Aorta (tissue), 5 donors: ENCODE measurements at regions not wholly inside any gene's neighbourhood (a gene's known extent, or its start where the extent isn't known, plus 50 kb on each side); places are given as distances from the start of the nearest gene placed in this dataset.

Source experiments
- ATAC-seq: fragments of 200-7000 bp; cut with Tn5 transposase; one replicate; pipeline ENCODE4 v1.9.1; 2022; ENCODE audit warnings: moderate library complexity; ENCODE audit not compliant: low FRiP score
- DNase-seq, 2 donors: peaks; one replicate each; pipeline ENCODE4 v3.0.0-alpha.2; 2020
- H3K27ac ChIP-seq, 2 donors: one replicate each; pipeline ENCODE4 v1.5.1; 2013; ENCODE audit warnings: low read length in 2 of 2, mild to moderate bottlenecking in 2 of 2, moderate library complexity in 2 of 2, control low read depth in 1 of 2, inconsistent platforms in 1 of 2, low read depth in 1 of 2
- H3K27me3 ChIP-seq, 2 donors: one replicate each; pipeline ENCODE4 v1.6.1; 2013; ENCODE audit warnings: control low read depth in 1 of 2, low read length in 1 of 2, mild to moderate bottlenecking in 1 of 2, moderate library complexity in 1 of 2; ENCODE audit not compliant: insufficient read depth in 2 of 2, control insufficient read depth in 1 of 2
- H3K36me3 ChIP-seq, 2 donors: one replicate each; pipeline ENCODE4 v1.6.1; 2013; ENCODE audit warnings: control low read depth in 1 of 2, low read length in 1 of 2, mild to moderate bottlenecking in 1 of 2; ENCODE audit not compliant: insufficient read depth in 2 of 2, control insufficient read depth in 1 of 2
- H3K4me1 ChIP-seq, 2 donors: one replicate each; pipeline ENCODE4 v1.6.1; 2013; ENCODE audit warnings: low read length in 2 of 2, control low read depth in 1 of 2, mild to moderate bottlenecking in 1 of 2, moderate library complexity in 1 of 2; ENCODE audit not compliant: insufficient read depth in 2 of 2, control insufficient read depth in 1 of 2
- H3K4me3 ChIP-seq, 2 donors: one replicate each; pipeline ENCODE4 v1.5.1; 2013; ENCODE audit warnings: low read length in 2 of 2, control low read depth in 1 of 2, mild to moderate bottlenecking in 1 of 2
- H3K9me3 ChIP-seq: one replicate; pipeline ENCODE4 v1.6.1; 2013; ENCODE audit warnings: mild to moderate bottlenecking, low read length; ENCODE audit not compliant: control insufficient read depth
- WGBS, 2 donors: extraction: QIAGEN DNeasy Blood & Tissue Kit; methylation state at CpG; one replicate each; pipeline ENCODE4 v1.1.7; 2013; 5-methylcytosine and 5-hydroxymethylcytosine counted together
- intact Hi-C, 2 donors: fragments of 100-400 bp; cut with DNase I; formaldehyde crosslinking; loops; one replicate each; pipeline versions ENCODE4 v1.14.2 to v1.15.0; 2022
- donor health status: healthy with polysubstance abuse.
- donor health status: Bipolar disorder and iron deficiency.
- donor health status: DM: no; HTN: no; CAD: no.
- donor health status: DM: no; HTN: no; CAD: no.
- donor health status: DM: yes; HTN: yes; CAD: no.

DNA sequence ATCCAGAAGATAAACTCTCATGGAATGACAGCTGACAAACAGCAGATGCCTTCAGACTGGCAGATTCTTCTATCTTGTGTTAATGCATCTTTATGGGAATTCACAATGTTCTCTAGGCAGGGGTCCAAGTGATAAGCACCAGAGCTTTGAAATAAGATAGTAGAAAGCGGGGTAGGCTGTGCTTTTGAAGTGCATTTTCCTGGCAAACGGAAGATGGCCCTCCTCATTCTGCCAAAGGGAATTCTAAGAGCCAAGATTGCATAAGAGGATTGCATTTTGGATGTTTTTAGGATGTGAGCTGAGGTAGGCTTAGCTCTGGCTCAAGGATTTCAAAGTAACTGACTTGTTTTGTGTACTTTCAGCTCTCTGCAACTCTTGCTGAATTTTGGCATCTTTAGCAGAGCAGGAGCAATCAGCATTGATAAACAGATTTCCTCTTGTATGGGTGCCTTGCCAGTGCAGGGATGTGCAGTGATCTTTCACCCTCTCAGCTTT lies 298.5 kb upstream of the KLF6 start:
- H3K27ac ChIP-seq: peak overlapping the region in 1 of 2 donors; percentile 62
- peak; percentile 59 for ATAC-seq
- H3K36me3 ChIP-seq: no peaks in the 10 kb centered on the region
- no peaks in the 10 kb centered on the region for H3K27me3 ChIP-seq
- no peaks in the 10 kb centered on the region for H3K9me3 ChIP-seq
- WGBS, 2 donors: 3 to 14% methylated on average over 2 of the region's 2 CpGs
- peaks cover 4 to 10% of the 10 kb centered on the region in 2 donors for H3K4me1 ChIP-seq
- intact Hi-C loops: loop anchor here in 1 of 2 donors (10.0 kb wide), 1 partner anchor 571 kb away; no protein-coding TSS in a partner anchor
- DNase-seq: no peak
- no peak overlapping the region for H3K4me3 ChIP-seq

DNA sequence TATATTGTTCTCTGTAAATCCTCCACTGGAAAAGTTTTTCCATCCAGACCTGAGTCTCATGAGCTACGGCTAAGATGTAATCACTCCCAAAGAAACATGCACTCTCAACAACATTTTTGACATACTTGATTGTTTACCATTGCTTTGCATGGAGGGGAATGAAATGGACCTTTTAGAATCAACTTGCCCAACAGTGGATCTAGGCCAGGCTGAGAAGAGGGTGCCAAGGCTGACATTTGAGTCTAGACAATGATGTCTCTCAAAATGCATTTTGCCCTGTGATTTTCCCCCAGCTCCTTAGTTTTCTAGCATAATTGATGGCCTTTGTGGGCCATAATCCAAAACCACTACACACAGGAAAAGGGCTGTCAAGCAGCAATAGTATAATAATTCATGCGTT lies 297.9 kb upstream of the KLF6 start:
- no peak for DNase-seq
- no peaks in the 10 kb centered on the region for H3K36me3 ChIP-seq
- H3K27ac ChIP-seq: peak overlapping the region in 1 of 2 donors; percentile 14
- WGBS, 2 donors: 5 to 14% methylated on average over 2 of the region's 2 CpGs
- H3K9me3 ChIP-seq: no peaks in the 10 kb centered on the region
- intact Hi-C loops: loop anchor here in 1 of 2 donors (10.0 kb wide), 1 partner anchor 572 kb away; no protein-coding TSS in a partner anchor
- H3K4me3 ChIP-seq: no peak overlapping the region
- no peaks in the 10 kb centered on the region for H3K27me3 ChIP-seq
- peak; percentile 3 for ATAC-seq
- H3K4me1 ChIP-seq: peaks cover 4 to 10% of the 10 kb centered on the region in 2 donors

DNA sequence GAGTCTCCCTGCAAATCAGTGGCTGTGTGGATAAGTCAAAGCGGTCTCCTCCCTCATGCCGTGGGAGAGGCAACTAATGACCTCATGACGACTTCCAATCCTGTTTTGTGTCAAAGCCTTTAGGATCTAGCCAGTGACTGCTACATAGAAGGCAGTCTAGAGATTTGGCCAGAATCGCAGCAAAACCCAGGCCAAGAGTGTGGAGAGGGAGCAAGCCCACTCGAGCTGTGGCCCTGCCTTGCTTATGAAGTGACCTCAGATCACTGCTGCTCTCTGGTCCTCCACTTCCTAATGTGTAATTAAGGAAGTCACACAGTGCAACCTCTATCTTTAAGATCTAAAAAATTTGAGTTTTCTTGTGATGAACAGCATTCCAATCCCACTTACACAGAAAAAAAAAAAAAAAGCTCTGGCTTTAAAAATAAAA lies 296.7 kb upstream of the KLF6 start:
- peaks cover 4 to 10% of the 10 kb centered on the region in 2 donors for H3K4me1 ChIP-seq
- peak overlapping the region in 1 of 2 donors; percentile 13 for H3K27ac ChIP-seq
- 5 to 13% methylated on average over 5 of the region's 5 CpGs for WGBS, 2 donors
- no peak overlapping the region for H3K4me3 ChIP-seq
- no peaks in the 10 kb centered on the region for H3K9me3 ChIP-seq
- peak; percentile 49 for ATAC-seq
- H3K27me3 ChIP-seq: no peaks in the 10 kb centered on the region
- intact Hi-C loops: loop anchor here in 1 of 2 donors (10.0 kb wide), 1 partner anchor 573 kb away; no protein-coding TSS in a partner anchor
- peak in 1 of 2 donors; percentile 64 for DNase-seq
- no peaks in the 10 kb centered on the region for H3K36me3 ChIP-seq

DNA sequence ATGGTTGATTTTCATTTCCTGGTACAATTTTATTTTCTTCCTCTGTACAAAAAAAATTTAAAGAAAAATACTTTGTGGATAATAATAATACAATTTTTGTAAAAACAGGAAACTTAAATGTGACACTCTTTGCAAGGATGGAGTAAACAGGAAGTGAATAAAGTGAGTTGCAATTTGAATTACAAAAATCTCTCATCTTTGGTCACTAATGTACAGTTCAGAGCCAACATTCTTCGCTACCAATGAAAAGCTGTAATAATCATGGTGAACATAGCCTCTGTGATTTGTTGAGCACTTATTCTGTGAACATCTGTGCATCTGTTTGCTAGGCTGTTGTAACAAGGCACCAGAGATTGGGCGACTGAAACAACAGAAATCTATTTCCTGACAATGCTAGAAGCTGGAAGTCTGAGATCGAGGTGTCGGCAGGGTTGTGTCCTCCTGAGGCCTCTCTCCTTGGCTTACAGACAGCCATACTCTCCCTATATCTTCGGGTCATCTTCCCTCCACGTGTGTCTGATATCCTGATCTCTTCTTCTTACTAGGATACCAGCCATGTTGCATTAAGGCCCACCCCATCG lies 295.3 kb upstream of the KLF6 start:
- no peak overlapping the region for H3K4me3 ChIP-seq
- no peaks in the 10 kb centered on the region for H3K36me3 ChIP-seq
- no peaks in the 10 kb centered on the region for H3K9me3 ChIP-seq
- H3K4me1 ChIP-seq: peaks cover 4 to 10% of the 10 kb centered on the region in 2 donors
- no peaks in the 10 kb centered on the region for H3K27me3 ChIP-seq
- DNase-seq (no peak), ATAC-seq (no peak)
- WGBS, 2 donors: 94 to 96% methylated on average over 7 of the region's 7 CpGs
- H3K27ac ChIP-seq: no peak overlapping the region
- intact Hi-C loops: loop anchor here in 1 of 2 donors (10.0 kb wide), 1 partner anchor 574 kb away; no protein-coding TSS in a partner anchor

DNA sequence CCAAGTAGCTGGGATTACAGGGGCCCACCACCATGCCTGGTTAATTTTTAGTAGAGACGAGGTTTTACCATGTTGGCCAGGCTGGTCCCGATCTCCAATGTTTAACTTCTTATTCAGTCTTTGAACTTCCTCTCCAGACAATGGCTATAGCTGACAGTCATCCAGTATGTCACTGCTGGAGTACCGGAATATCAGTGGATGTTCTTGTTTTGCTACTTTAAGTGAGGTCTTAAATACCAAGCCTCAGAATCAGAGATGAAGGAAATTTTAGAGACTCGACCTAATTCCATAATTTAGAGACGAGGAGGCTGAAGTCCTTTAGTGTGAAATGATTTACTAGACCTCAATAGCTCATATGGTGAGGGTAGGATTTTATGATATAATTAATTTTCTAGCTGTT lies 294.8 kb upstream of the KLF6 start:
- no peak for DNase-seq
- no peak for ATAC-seq
- peaks cover 4 to 11% of the 10 kb centered on the region in 2 donors for H3K4me1 ChIP-seq
- no peak overlapping the region for H3K4me3 ChIP-seq
- no peaks in the 10 kb centered on the region for H3K27me3 ChIP-seq
- intact Hi-C loops: loop anchor here in 1 of 2 donors (10.0 kb wide), 1 partner anchor 575 kb away; no protein-coding TSS in a partner anchor
- H3K9me3 ChIP-seq: no peaks in the 10 kb centered on the region
- H3K27ac ChIP-seq: no peak overlapping the region
- no peaks in the 10 kb centered on the region for H3K36me3 ChIP-seq
- WGBS, 2 donors: 85 to 98% methylated on average over 5 of the region's 5 CpGs

DNA sequence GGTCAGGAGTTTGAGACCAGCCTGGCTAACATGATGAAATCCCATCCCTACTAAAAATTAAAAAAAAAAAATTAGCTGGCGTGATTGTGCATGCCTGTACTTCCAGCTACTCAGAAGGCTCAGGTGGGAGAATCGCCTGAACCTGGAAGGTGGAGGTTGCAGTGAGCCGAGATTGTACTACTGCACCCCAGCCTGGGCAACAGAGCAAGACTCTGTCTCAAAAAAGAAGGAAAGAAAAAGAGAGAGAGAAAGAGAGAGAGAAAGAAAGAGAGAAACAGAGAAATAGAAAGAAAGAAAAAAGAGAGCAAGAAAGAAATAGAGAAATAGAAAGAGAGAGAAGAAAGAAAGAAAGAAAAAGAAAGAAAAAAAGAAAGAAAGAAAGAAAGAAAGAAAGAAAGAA lies 292.8 kb upstream of the KLF6 start:
- intact Hi-C loops: no loop called here
- no peak for DNase-seq
- Histone ChIP-seq H3K4me1 (peaks cover 7 to 8% of the 10 kb centered on the region in 2 donors), H3K27ac (no peak overlapping the region), H3K4me3 (no peak overlapping the region), H3K36me3 (no peaks in the 10 kb centered on the region), H3K9me3 (no peaks in the 10 kb centered on the region), H3K27me3 (no peaks in the 10 kb centered on the region)
- ATAC-seq: no peak
- 89 to 96% methylated on average over 3 of the region's 3 CpGs for WGBS, 2 donors

DNA sequence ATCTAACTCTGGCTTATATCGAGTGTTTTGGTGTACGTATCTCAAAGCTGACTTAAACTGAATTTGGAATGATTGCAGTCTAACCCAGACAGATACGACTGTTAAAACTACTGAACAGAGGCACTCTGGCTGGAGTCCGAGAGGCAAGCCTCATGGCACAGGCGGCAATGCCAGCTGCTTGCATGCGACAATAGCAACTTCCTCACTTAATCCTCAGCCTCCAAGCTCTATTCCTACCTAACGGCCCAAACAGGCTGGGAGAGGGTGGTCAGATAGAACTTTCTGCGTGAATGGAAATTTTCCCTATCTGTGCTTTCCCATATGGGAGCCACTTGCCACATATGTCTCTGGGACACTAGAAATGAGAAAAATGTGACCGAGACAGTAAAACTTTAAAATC lies 292.0 kb upstream of the KLF6 start:
- whole genome bisulfite sequencing, 2 donors: 81 to 84% methylated on average over 9 of the region's 9 CpGs
- H3K9me3 ChIP-seq: no peaks in the 10 kb centered on the region
- intact Hi-C loops: no loop called here
- H3K4me1 ChIP-seq: peaks cover 4 to 8% of the 10 kb centered on the region in 2 donors
- H3K27me3 ChIP-seq: no peaks in the 10 kb centered on the region
- H3K4me3 ChIP-seq: no peak overlapping the region
- ATAC-seq: no peak
- no peak overlapping the region for H3K27ac ChIP-seq
- no peaks in the 10 kb centered on the region for H3K36me3 ChIP-seq
- DNase-seq: no peak

DNA sequence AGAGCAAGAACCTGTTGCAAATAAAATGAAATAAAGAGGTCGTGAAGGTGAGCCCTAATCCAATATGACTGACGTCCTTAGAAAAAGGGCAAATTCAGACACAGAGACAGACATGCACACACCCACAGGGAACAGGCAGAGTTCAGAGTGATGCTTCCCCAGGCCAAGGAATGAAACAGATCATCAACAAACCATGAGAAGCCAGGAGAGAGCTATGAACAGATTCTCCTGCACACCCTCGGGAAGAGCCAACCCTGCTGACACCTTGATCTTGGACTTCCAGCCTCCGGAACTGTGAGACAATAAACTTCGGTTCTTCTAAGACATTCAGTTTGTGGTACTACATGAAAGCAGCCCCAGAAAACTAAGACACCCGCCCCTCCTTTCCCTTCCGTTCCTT lies 290.4 kb upstream of the KLF6 start:
- peak overlapping the region in 1 of 2 donors; percentile 48 for H3K27ac ChIP-seq
- H3K4me1 ChIP-seq: peaks cover 3 to 4% of the 10 kb centered on the region in 2 donors
- intact Hi-C loops: no loop called here
- 97% methylated on average over 7 of the region's 7 CpGs for WGBS, 2 donors
- no peak overlapping the region for H3K4me3 ChIP-seq
- H3K27me3 ChIP-seq: no peaks in the 10 kb centered on the region
- DNase-seq: no peak
- no peaks in the 10 kb centered on the region for H3K9me3 ChIP-seq
- H3K36me3 ChIP-seq: no peaks in the 10 kb centered on the region
- ATAC-seq: no peak
